HG02623 (cell line): ENCODE measurements at regions not wholly inside any gene's neighbourhood (a gene's known extent, or its start where the extent isn't known, plus 50 kb on each side); places are given as distances from the start of the nearest gene placed in this dataset.

ENCODE experiments used
- ATAC-seq: cut with Tn5 transposase; IDR thresholded peaks from one replicate; pipeline ENCODE4 v1.9.1; 2021; ENCODE audit warnings: moderate library complexity; ENCODE audit not compliant: unreplicated experiment

DNA sequence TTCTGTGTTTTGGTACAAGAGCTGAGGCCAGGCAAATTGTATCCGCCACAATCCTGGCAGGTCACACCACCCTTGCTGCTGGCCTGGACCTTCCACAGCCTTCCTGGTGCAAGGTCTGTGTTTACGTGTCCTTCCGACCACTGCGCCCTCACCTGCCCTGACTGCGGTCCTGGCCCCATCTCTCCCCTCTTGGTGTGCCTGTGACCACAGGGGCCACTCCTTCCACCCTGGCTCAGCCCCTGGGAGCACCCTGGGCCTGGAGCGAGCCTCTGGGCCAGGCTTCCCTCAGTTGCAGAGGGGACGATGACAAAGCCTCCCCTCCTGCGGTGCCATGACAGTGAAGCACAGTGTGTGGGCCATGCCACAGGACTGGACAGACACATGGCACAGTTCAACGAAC, 104.5 kb downstream of the PLXNA1 start:
- no peak for ATAC-seq

DNA sequence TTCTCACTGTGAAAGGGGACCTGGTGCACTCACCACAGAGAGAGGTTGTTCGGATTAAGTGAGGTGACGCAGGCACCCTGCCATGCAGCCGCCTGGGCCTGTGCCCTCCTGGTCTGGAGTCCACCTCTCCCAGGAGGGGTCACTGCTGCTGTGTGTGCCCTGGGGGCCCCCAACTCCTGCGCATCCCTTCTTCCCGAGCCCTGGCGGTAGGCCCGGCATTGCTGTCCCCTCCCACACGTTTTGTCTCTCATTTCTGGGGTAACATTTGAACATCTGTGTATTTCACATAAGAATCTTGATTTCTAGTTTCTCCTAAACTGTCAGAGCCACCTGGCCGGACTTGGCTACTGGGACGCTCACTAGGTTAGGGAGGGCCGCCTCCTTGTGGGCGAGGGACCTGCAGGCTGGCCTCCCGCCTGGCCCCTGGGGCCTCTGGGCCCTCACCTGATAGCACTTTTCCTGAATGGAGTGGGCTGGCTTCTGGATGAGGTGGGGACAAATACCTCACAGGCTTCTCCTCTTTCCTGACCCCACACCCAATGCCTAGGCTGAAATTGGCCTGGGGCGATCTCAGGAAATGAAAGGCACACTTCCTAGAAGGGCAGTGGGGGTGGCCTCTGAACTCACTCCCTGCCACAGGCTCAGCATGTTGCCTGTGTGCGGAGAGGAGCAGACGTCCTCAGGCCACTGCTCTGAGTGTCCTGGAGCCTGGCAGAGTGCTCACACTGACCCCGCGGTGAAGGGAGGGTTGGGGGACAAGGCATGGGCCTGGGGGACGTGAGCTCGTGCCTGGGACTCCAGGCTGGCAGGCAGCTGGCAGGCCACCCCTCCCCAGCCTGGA, 104.2 kb upstream of the PRR23E start:
- ATAC-seq: no peak

DNA sequence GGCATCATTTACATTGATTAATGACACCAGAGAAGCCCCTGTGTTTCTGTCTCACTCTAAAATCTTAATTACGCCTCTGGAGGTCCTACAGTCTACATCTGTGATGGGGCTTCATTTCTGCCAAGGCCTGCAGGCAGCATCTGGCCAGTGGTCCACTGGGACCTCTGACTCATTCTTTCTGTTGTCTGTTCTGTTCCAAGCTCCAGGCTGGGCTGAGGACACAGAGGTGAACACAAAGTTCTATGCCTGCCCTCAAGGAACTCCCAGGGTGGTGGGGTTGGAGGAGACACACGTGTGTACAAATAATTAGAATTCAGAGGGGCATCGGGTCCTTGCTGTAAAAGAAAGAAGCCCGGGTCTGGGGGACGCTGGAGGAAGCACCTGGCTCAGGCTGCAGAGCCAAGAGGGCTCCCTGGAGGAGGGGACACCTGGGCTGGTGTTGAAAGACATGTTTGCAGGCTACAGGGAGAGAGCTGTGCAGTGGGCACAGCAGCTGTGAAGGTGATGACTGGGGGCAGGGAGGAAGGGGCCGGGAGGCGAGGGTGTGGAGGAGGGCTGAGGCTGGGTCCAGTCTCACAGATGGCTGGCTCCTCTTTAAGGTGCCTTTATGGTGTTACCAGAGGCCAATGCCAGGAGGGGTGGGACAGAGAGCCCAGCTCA, 103.3 kb upstream of the PRR23E start:
- ATAC-seq: no peak

DNA sequence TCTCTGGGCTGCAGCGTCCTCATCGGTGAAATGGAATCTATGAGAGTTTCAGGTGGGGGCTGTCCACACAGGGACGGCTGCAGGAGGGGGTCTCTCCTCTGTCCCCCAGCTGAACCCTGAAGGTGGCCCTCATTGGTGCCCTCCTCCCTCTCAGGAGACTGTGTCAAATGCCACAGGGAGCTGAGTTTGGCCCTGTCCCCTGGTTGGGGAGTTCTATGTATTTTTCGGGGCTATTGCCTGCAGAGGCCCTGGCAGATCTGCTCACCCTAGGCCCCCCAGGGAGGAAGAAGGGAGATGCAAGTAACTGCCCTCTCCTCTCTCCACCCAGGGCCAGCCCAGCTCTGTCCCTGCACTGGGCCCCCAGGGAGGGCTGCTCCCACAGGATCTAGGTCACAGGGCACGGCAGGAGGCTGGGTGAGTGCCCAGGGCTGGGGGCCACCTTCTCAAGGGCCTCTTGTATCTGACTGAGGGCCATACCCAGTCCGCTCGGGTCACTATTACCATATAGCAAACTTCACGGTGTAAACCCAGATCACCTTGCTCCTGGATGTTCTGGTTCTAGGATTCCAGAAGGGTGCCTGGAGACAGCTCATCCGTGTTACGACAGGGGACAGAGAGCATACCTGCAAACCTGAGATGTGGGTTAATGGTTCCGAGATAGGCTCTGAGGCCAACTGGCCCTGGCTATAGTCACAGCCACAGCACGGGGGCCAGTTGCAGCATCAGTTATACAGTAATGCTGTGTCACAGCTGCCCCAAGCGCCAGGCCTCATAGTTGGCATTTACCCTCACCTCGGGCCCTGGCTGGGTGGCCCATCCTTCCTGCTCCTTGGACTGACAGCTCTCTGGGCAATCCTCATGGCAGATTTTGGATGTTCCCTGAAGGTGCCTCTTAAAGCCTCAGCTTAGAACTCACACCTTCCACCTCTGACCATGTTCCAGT, 102.4 kb upstream of the PRR23E start:
- ATAC-seq: no peak

DNA sequence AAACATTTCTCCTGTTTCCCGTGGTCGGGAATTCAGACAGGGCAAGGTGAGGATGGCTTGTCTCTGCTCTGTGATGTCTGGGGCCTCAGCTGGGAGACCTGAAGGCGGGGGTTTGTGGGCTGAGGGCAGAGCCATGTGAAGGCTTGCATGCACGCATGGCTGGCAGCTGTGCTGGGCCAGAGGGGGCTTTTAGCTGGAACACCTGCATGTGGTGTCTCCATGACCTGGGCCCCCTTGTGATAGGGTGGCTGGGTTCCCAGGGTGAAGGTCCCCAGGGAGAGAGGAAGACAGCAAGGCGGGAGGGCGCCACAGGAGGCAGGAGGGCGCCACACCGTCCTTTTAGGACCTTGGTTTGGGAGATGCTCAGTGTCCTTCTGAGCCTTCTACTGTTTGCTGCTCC, 101.6 kb upstream of the PRR23E start:
- no peak for ATAC-seq

DNA sequence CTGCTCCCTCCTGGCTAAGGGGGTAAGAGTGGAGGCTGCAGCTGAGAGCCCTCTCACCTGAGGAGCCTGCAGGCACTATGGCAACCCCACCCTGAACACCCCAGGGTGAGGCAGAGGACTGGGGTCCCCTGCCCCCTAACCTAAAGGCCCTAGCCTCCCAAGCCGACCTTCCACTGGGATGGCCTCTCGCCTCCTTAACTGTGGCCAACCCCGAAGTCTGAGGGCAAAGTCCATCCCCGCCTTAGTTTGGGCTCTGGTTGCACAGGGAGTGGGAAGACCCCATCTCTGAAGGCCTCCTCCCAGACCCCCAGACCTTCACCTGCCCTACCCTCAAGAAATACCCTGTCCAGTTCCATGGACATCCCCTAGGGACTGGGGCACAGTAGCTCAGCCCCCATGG, 100.6 kb upstream of the PRR23E start:
- no peak for ATAC-seq

DNA sequence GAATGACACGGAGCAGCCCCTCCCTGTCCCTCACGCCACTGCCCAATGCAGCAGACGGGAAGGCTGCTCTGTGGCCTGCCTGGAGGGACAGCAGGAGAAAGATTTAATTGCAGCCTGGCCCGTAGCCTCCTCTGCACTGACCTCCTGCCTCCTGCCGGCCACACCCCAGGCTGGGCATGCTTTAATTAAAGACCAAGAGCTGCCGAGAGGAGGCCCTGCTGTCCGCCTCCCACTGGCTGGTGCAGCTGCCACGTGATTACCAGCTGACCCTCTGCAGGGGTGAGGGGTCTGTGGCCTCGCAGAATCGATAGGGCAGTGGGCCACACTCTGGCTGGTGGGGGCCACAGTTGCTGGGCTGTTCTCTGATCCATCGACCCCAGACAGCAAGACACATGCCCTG, 100.2 kb upstream of the PRR23E start:
- ATAC-seq: no peak

DNA sequence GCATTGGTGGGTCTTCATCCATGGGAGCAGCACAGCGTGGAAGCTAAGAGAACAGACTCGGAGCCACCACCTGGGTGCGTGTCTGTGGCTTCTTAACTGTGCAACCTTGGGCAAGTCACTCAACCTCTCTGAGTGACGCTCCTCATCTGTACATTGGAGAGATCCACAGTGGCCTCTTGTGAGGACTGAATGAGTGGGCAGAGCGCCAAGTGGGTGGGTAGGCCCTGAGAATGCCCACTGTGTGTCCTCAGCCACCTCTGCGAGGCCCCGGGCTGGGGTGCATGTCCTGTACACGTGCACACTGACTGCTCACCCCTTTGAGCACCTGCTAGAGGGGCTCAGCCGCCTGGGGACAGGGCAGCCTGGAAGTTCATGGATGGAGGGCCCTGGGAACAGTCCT, 99.6 kb upstream of the PRR23E start:
- no peak for ATAC-seq

DNA sequence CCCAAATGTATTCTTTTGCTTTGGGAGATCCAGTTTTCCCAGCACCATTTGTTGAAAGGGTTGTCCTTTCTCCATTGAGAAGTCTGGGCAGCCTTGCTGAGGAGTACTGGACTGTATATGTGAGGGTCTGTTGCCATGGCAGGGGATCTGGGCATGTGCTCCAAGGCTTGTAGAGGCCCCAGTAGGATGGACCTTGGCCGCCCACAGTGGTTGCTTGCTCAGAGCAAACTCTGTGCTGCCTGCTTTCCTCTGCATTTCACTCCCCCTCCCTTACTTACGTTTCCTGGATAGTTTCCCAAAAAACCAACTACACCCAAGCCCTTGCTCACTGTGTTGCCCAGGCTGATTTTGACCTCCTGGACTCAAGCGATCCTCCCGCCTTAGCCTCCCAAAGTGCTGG, 97.2 kb upstream of the PRR23E start:
- ATAC-seq: no peak

DNA sequence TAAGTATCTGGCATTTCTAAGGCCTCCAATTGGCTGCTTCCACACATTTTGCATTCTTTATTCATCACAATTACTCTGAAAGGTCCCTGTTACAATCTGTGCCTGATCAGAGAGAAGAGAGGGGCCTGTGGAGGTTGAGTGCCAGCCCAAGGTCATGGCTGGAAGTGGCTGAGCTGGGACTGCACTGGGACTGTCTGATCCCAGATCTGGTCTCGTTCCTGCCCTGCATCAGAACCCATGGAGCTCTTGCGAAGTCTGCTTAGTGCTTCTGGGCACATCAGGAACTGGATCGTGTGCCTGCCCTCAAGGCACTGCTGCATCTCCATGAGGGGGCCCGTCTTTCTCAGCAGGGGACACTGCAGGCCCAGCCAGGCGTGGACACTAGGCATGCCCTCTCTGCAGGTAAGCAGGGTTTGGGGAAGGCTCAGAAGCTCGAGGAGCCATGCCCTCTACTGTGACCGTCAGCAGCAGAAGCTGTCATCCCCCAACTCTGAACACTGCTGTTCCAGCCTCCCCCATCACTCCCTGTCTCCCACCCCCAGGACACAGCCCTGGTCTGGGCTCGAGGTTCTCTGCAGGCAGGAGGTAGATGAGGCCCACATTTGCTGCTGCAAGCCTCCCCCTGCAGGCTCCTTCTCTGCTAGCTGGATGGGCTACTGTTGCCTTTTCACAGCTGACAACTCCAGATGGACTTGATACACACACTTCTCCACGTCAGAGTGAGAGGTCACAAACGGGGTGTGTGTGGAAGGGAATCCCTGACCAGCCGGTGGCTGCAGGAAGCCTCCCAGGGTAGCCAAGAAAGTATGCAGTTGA, 96.5 kb upstream of the PRR23E start:
- ATAC-seq: no peak

DNA sequence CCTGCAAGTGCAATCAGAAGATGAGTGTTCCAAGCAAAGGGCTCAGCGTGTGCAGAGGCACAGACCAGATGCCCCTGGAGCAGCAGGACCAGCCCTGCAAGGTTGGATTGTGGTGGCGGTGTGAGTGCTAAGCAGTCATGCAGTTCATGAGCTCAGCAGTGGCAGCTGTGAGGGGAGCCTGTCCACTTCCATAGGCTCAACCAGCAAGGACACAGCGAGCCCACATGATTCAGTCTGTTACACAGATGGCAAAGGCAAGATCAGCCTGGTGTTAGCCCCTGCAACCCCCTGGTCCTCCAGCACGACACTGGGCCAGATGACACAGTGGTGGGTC, 95.9 kb upstream of the PRR23E start:
- no peak for ATAC-seq

DNA sequence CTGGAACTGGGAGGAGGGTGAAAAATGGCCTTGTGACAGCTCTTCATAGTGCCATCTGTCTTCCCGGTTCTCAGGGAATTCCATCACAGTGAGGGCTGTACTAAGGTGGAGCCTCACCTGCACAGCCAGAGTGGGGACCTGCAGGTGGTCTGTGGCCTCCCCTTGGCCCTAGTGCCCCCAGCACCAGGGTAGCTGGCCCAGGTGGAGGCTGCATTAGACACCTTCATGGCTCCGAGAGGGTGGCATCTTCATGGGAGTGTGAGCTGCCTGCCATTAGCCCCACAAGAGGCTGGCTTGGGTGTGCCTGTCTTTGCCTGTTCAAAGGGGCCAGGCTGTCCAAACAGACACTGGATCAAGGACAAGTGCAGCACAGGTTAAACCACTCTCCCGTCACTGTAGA, 95.5 kb upstream of the PRR23E start:
- ATAC-seq: no peak

DNA sequence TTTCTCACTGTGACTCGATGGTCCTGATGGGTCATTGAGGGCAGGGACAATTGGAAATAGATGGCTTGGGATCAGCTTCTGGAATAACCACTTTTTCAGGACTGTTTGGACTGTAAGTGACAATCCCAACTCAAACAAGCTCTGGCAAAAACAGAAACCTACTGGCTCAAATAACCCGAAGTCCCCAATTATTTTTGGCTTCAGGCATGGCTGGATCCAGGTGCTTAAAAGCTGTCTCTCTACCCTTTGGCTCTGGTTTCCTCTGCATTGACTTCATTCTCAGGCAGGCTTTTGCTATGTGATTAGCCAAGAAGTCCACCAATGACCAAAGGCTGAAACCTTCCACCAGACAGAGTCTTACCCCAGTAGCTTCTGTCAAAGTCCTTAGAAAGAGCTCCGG, 92.9 kb upstream of the PRR23E start:
- no peak for ATAC-seq

DNA sequence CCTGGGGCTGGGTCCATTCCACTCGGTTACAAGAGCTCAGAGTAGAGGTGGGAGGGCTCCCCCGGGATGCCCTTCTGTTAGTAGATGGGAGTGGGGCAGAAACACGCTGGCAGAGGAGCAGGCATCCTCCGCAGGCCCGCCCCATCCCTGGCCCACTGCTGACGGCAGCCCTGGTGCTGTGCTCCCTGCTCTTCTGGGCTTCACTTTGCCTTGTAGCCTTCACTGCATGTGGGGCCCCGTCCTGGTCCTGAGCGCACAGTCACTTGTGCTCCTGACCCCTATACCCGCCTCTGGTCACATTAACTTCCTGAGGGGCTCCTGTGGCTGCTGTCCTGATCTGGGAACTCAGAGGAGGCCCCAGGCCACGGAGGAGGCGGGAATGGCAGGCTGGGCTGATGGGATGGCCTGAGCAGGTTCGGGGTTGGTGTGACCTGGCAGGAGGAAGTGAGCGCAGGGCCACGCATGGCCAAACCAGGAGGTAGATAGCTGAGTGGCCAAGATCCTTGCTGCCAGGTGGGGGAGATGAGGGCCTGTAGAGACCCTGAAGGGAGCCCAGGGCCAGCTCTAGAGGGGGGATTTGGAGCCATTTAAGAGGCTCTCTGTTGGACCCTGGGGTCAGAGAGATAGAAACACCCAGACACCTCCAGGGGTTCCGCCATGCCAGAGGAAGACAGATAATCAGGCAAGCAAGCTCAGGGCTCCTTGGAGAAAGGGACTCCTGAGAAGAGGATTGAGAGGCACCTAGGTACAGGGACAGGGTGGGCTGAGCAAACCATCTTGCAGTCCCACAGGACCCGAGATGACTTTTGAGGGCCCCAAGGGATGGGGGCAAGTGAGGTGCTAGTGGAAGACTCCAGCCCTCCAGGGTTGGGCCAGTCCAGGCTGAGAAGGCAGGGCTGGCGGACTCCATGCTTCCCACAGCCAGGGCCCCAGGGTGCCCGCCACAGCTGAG, 92.2 kb upstream of the PRR23E start:
- ATAC-seq: no peak

DNA sequence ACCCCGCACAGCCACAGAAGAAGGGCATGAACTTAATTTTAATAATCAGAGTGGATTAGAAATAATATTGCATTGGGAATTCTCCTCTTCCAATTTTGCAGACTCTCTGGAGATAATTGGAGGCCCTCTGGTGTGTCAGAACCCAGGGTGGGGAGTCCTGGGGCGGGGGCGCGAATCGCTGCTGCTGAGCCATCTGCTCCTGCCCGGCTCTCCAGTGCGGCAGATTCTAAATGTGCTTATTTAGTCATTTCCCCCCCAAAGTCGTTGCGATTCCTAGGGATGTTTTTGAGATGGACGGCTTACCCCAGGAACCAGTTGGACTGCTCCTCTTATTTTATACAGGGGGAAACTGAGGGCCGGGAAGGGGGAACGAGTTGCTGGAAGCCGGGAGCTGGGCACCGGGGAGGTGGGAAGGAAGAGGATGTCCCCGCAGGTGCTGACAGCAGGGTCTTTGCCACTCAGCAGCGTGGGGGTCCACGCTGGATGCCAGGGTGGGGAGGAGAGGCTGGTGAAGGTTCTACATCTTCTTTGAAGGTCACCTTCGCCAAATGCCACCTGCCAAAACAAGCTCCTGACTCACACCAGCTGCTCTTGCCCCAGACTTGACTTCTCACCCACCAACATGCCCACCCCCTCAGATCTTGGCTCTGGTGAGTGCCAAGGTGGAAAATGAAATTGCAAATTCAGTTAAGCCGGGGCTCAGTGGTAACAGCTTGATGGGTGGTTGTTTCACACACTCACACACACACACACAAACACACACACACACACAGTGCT, 91.3 kb upstream of the PRR23E start:
- ATAC-seq: no peak

DNA sequence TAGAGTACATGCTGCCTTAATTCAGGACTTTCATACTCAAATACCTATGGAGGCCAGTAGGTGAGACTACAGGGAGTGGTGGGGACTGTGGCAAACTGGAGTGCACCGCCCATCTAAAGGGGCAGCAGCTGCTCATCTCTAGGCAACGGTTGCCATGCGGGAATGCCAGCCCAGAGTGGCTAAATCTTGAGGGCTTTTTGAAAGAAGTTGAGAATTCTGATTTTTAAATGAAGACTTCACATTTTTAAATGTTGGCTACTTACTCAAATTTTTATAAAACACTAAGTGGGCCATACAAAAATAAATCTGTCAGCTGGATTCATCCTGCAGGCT, 90.8 kb upstream of the PRR23E start:
- ATAC-seq: no peak

DNA sequence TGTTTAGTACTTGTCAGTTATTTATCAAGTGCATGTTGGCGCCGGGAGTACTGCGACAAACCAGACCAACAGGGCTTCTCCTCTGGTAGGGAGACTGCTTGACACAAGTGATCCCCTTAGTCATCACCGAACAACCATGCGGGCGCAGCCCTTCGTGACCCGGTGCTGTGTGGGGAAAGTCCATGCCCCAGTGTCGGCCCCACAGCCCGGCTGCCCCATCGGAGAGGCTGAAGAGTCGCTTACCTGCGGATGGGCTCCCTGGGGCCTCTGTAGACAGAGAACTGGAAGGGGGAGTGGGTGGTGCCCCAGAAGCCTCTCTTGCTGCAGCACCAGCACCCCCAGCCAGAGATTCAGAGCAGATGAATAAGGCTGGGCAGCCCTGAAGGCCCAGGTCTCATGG, 90.3 kb upstream of the PRR23E start:
- ATAC-seq: no peak

DNA sequence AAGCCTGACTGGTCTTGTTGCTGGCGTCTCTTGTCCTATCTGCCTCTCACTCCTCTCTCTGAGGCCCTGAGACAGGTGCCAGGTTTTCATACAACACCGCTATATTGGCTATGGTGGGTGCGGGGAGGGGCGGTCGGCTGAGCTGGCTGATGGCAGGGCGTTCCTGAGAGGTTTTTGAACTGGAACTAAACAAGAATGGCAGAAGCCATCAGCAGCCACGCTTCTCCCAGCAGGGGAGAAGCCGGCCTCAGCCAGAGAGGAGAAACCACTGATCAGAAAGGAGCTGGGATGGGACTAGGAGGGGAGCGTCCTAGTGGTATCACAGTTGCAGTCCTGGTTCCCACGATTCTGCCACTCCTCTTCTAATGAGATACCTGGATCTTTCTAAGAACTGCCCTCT, 89.9 kb upstream of the PRR23E start:
- no peak for ATAC-seq

DNA sequence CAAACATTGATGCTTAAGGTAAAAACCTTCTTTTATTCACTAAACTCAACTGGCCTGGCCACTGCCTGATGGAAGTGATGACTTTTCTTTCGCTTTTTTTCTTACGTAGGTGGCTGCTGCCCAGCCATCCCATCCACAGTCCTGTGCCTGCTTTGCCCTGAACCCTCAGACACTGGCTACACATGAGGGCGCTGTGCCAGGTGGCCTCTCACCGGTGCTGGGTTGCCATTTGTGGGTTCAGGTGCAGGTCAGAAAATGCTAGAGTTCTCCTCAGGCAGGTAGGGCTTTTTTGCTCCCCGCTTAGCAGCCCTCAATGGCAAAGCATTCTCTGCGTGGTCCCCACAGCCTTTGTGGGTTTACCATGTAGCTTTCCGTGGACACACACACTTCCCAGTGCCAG, 88.3 kb upstream of the PRR23E start:
- ATAC-seq: no peak
